Smooth muscle cell (in vitro differentiated cells): ENCODE measurements at regions not wholly inside any gene's neighbourhood (a gene's known extent, or its start where the extent isn't known, plus 50 kb on each side); places are given as distances from the start of the nearest gene placed in this dataset.

Experiments
- DNase-seq: peaks from one replicate; lab custom pipeline; 2025; ENCODE audit not compliant: unreplicated experiment; lab: John Stamatoyannopoulos, UW
- H2AFZ ChIP-seq: fragments of 200-600 bp; sonication (generic); 2 replicates; pipeline ENCODE4 v1.6.0; 2016; ENCODE audit warnings: antibody characterized with exemption, low read depth, mild to moderate bottlenecking
- H3F3A ChIP-seq: fragments of 200-600 bp; sonication (generic); 2 replicates; pipeline ENCODE4 v1.6.0; 2017; ENCODE audit warnings: antibody characterized with exemption, low read depth
- H3K27ac ChIP-seq: fragments of 200-600 bp; sonication (generic); 2 replicates; pipeline ENCODE4 v1.5.1; 2016; ENCODE audit warnings: low read depth, mild to moderate bottlenecking
- H3K27me3 ChIP-seq: fragments of 200-600 bp; sonication (generic); 2 replicates; pipeline ENCODE4 v1.6.1; 2016; ENCODE audit warnings: low read depth, mild to moderate bottlenecking
- H3K36me3 ChIP-seq: fragments of 200-600 bp; sonication (generic); 2 replicates; pipeline ENCODE4 v1.5.1; 2016; ENCODE audit warnings: low read depth
- H3K4me1 ChIP-seq: fragments of 200-600 bp; sonication (generic); 2 replicates; pipeline ENCODE4 v1.5.1; 2016; ENCODE audit warnings: low read depth
- H3K4me2 ChIP-seq: fragments of 200-600 bp; sonication (generic); 2 replicates; pipeline ENCODE4 v1.6.0; 2016; ENCODE audit warnings: mild to moderate bottlenecking
- H3K4me3 ChIP-seq: fragments of 200-600 bp; sonication (generic); 2 replicates; pipeline ENCODE4 v1.5.1; 2016; ENCODE audit warnings: mild to moderate bottlenecking
- H3K79me2 ChIP-seq: fragments of 200-600 bp; sonication (generic); 2 replicates; pipeline ENCODE4 v1.6.0; 2016; ENCODE audit warnings: low read depth, mild to moderate bottlenecking
- H3K9ac ChIP-seq: fragments of 200-600 bp; sonication (generic); 2 replicates; pipeline ENCODE4 v1.6.0; 2016; ENCODE audit warnings: low read depth
- H3K9me3 ChIP-seq: fragments of 200-600 bp; sonication (generic); replicated peaks from 2 replicates; pipeline ENCODE4 v1.5.1; 2016; ENCODE audit warnings: low read depth
- H4K20me1 ChIP-seq: fragments of 200-600 bp; sonication (generic); 2 replicates; pipeline ENCODE4 v1.6.0; 2016; ENCODE audit warnings: low read depth
- WGBS: methylation state at CpG from one replicate; pipeline ENCODE4 v1.1.7; 2016; ENCODE audit warnings: low lambda C conversion rate; 5-methylcytosine and 5-hydroxymethylcytosine counted together
- TF ChIP-seq, protein P1 (sequence below): fragments of 200-600 bp; sonication (generic); IDR thresholded peaks from 2 replicates; pipeline ENCODE4 v1.5.1; 2017; ENCODE audit warnings: borderline replicate concordance, mild to moderate bottlenecking, antibody characterized with exemption; ENCODE audit not compliant: insufficient read depth, poor library complexity, severe bottlenecking

DNA sequence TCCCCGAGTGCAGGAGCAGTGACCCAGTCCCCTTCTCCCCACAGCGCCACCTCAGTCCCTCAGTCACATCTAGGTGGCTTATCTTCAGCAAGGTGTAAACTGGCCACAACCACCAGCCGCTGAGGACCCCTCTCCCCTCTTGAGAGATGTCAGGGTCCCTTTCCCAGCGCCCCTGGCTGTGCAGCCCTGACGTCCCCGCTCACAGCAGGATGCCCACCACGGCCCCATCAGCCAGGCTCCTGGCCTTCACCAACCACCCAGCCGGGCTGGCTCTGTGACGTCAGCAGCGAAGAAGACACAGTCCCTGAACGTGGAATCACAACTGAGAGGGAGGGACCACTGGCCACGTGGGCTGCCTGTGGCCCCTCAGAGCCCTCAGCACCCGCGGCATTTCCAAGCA, 249.4 kb downstream of the NPHP4 start:
- no peak for DNase-seq
- no peak overlapping the region for H3K27ac ChIP-seq
- no peaks in the 10 kb centered on the region for H3K4me1 ChIP-seq
- no peak overlapping the region for H2AFZ ChIP-seq
- no peak overlapping the region for H3K9ac ChIP-seq
- no peaks in the 10 kb centered on the region for H3K27me3 ChIP-seq
- H3K79me2 ChIP-seq, result no peaks in the 10 kb centered on the region
- no peaks in the 10 kb centered on the region for H3K9me3 ChIP-seq
- H4K20me1 ChIP-seq, result no peaks in the 10 kb centered on the region
- TF ChIP-seq, protein P1, sequence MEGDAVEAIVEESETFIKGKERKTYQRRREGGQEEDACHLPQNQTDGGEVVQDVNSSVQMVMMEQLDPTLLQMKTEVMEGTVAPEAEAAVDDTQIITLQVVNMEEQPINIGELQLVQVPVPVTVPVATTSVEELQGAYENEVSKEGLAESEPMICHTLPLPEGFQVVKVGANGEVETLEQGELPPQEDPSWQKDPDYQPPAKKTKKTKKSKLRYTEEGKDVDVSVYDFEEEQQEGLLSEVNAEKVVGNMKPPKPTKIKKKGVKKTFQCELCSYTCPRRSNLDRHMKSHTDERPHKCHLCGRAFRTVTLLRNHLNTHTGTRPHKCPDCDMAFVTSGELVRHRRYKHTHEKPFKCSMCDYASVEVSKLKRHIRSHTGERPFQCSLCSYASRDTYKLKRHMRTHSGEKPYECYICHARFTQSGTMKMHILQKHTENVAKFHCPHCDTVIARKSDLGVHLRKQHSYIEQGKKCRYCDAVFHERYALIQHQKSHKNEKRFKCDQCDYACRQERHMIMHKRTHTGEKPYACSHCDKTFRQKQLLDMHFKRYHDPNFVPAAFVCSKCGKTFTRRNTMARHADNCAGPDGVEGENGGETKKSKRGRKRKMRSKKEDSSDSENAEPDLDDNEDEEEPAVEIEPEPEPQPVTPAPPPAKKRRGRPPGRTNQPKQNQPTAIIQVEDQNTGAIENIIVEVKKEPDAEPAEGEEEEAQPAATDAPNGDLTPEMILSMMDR, result no peak
- H3K36me3 ChIP-seq, result no peaks in the 10 kb centered on the region
- no peak overlapping the region for H3K4me2 ChIP-seq
- whole genome bisulfite sequencing, result 90% methylated on average over 14 of the region's 14 CpGs
- H3K4me3 ChIP-seq, result no peak overlapping the region
- no peaks in the 10 kb centered on the region for H3F3A ChIP-seq

DNA sequence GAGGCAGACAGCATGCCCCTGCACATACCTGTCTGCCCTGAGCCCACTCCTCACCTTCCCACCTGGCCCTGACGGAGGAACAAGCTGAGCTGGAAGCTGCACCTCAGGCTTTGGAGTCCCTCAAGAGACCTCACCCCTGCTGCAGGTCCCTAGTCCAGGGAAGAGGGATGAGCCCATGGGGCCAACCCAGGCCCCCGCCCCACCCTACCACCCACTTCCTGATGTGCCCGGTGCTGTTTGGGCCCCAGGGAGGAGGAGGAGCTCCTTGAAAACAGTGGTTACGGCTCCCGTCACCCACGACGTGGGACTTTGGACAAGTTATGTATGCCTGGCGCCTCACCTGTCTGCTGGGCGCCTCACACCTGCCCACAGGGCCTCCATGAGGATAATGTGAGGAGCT, 250.2 kb downstream of the NPHP4 start:
- Histone ChIP-seq H3K4me2 (no peak overlapping the region), H3K9me3 (no peaks in the 10 kb centered on the region), H3F3A (no peaks in the 10 kb centered on the region), H3K27ac (no peak overlapping the region), H3K27me3 (no peaks in the 10 kb centered on the region), H2AFZ (no peak overlapping the region), H3K9ac (no peak overlapping the region), H4K20me1 (no peaks in the 10 kb centered on the region), H3K4me3 (no peak overlapping the region), H3K4me1 (no peaks in the 10 kb centered on the region), H3K79me2 (no peaks in the 10 kb centered on the region), H3K36me3 (no peaks in the 10 kb centered on the region)
- TF ChIP-seq, protein P1, result no peak
- 94% methylated on average over 9 of the region's 9 CpGs for WGBS
- no peak for DNase-seq

DNA sequence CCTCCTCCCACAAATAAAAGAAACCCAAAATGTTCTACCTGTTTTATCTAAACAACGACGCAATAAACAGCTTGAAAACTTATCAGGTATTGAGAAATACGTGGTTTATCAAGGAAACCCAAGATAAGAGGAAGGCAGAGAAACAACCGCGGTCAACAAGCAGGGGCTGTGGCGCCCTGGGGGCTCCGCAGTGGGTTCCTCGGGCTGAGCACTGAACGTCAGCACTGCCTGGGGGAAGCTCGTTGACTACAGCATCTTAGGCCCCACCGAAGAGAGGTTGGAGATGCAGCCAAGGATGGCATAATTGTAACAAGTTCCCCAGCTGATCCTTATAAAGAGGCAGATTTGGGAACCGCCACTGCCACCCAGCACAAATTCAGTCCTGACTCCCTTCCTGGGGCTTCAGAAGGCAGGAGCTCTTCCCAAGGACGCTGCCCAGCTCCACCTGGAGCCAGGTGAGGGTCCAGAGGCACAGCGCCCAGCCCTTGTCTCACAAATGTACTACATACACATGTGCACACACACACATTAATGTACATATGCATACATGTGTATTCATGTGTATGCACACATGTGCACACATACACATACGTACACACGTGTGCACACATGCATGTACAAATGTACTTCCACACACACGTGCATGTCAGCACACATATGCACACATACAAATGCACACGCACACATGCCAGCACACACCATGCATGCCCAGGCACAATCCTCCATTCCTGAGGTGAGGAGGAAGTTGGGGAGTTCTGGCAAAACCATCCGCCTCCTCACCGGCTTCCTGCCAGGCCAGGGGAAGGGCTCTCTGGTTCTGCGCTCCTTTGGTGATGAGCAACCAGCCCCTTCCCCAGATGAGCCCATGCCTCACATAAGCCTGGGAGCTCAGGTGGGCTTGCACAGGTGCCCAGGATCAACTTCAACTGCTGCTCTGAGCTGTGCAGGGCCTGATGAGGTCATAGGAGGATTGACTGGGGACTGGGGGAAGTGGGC, 251.1 kb downstream of the NPHP4 start:
- Histone ChIP-seq H3K4me2 (no peak overlapping the region), H3K36me3 (no peaks in the 10 kb centered on the region), H3K4me1 (no peaks in the 10 kb centered on the region), H4K20me1 (no peaks in the 10 kb centered on the region), H3K27ac (no peak overlapping the region), H3F3A (no peaks in the 10 kb centered on the region), H3K79me2 (no peaks in the 10 kb centered on the region), H3K9me3 (no peaks in the 10 kb centered on the region), H3K9ac (no peak overlapping the region), H2AFZ (no peak overlapping the region), H3K27me3 (no peaks in the 10 kb centered on the region), H3K4me3 (no peak overlapping the region)
- DNase-seq, result no peak
- TF ChIP-seq, protein P1, result no peak
- 84% methylated on average over 21 of the region's 21 CpGs for WGBS
